ENCODE measurements at regions not wholly inside any gene's neighbourhood (a gene's known extent, or its start where the extent isn't known, plus 50 kb on each side); places are given as distances from the start of the nearest gene placed in this dataset.
"Not testable (repeated sequence)": the region's sequence is repeated elsewhere in the genome, so short reads cannot be mapped to it uniquely, and the experiment has no call there.

- Histone ChIP-seq H3K4me3 (ENCODE audit: control insufficient read depth in 2 of 3, extremely low read depth in 1 of 3, insufficient read depth in 2 of 3, low read depth in 1 of 3, low read length in 3 of 3) (no peak overlapping the region), H2AFZ (ENCODE audit: control insufficient read depth, low read length) (no peak overlapping the region), H3K4me1 (ENCODE audit: control insufficient read depth, extremely low read depth, insufficient read depth, low read length) (no peaks in the 10 kb centered on the region), H3K27ac (ENCODE audit: control insufficient read depth, insufficient read depth, low read length) (no peak overlapping the region), H4K20me1 (ENCODE audit: control insufficient read depth, extremely low read depth, insufficient read depth, low read length) (no peaks in the 10 kb centered on the region), H3K79me2 (ENCODE audit: control insufficient read depth, insufficient read depth, low read length) (no peaks in the 10 kb centered on the region), H3K9ac (ENCODE audit: control insufficient read depth, extremely low read depth, insufficient read depth, low read length) (no peak overlapping the region), H3K4me2 (ENCODE audit: control insufficient read depth, extremely low read depth, insufficient read depth, low read depth, low read length) (no peak overlapping the region), H3K27me3 (ENCODE audit: control insufficient read depth, extremely low read depth, insufficient read depth, low read length) (no peaks in the 10 kb centered on the region), H3K9me3 (ENCODE audit: control insufficient read depth, low read depth, low read length) (no peaks in the 10 kb centered on the region), H3K9me1 (ENCODE audit: control insufficient read depth, extremely low read depth, insufficient read depth, low read length) (no peaks in the 10 kb centered on the region), H3K36me3 (ENCODE audit: control insufficient read depth in 2 of 2, extremely low read depth in 1 of 2, insufficient read depth in 2 of 2, low read length in 2 of 2) (no peaks in the 10 kb centered on the region)
- TF ChIP-seq CTCF (optimal IDR thresholded peaks at IDR 0.05 in 1 of 3, IDR thresholded peaks at IDR 0.05 in 1 of 3, conservative IDR thresholded peaks at IDR 0.05 in 1 of 3; ENCODE audit: extremely low read depth in 1 of 3, insufficient read depth in 2 of 3, low read length in 3 of 3) (no peak), EZH2 (IDR thresholded peaks at IDR 0.05; ENCODE audit: low read length) (no peak)
- no peak for DNase-seq (ENCODE audit: low read depth, low spot score)
- no peak for FAIRE-seq
- dilution Hi-C loops (cut with MboI; ENCODE audit: extremely low pct_ligation_motif_present, low sequenced_read_pairs) = no loop called here
Observed at GRCh38 chr11:25271301-25271700, 774.4 kb downstream of the LUZP2 start.

- no peak overlapping the region for H3K4me2 ChIP-seq (ENCODE audit: control insufficient read depth, extremely low read depth, insufficient read depth, low read depth, low read length)
- no peaks in the 10 kb centered on the region for H3K9me3 ChIP-seq (ENCODE audit: control insufficient read depth, low read depth, low read length)
- no peak for TF ChIP-seq CTCF (optimal IDR thresholded peaks at IDR 0.05 in 1 of 3, IDR thresholded peaks at IDR 0.05 in 1 of 3, conservative IDR thresholded peaks at IDR 0.05 in 1 of 3; ENCODE audit: extremely low read depth in 1 of 3, insufficient read depth in 2 of 3, low read length in 3 of 3)
- TF ChIP-seq EZH2 (IDR thresholded peaks at IDR 0.05; ENCODE audit: low read length) = no peak
Observed at GRCh38 chr11:25272214-25272613, 775.4 kb downstream of the LUZP2 start.

GRCh38 chr11:25280821-25281220 is 784.0 kb downstream of the LUZP2 start:
- H2AFZ ChIP-seq (ENCODE audit: control insufficient read depth, low read length); H3K9me3 ChIP-seq (ENCODE audit: control insufficient read depth, low read depth, low read length); H3K9ac ChIP-seq (ENCODE audit: control insufficient read depth, extremely low read depth, insufficient read depth, low read length); H3K9me1 ChIP-seq (ENCODE audit: control insufficient read depth, extremely low read depth, insufficient read depth, low read length); H3K79me2 ChIP-seq (ENCODE audit: control insufficient read depth, insufficient read depth, low read length); DNase-seq (ENCODE audit: low read depth, low spot score); FAIRE-seq; H3K36me3 ChIP-seq (ENCODE audit: control insufficient read depth in 2 of 2, extremely low read depth in 1 of 2, insufficient read depth in 2 of 2, low read length in 2 of 2); dilution Hi-C loops (cut with MboI; ENCODE audit: extremely low pct_ligation_motif_present, low sequenced_read_pairs); H3K4me3 ChIP-seq (ENCODE audit: control insufficient read depth in 2 of 3, extremely low read depth in 1 of 3, insufficient read depth in 2 of 3, low read depth in 1 of 3, low read length in 3 of 3); H3K27ac ChIP-seq (ENCODE audit: control insufficient read depth, insufficient read depth, low read length); H3K27me3 ChIP-seq (ENCODE audit: control insufficient read depth, extremely low read depth, insufficient read depth, low read length); H3K4me1 ChIP-seq (ENCODE audit: control insufficient read depth, extremely low read depth, insufficient read depth, low read length); H3K4me2 ChIP-seq (ENCODE audit: control insufficient read depth, extremely low read depth, insufficient read depth, low read depth, low read length); H4K20me1 ChIP-seq (ENCODE audit: control insufficient read depth, extremely low read depth, insufficient read depth, low read length): not testable (repeated sequence)

More at GRCh38 chr11:25272214-25272613, 775.4 kb downstream of the LUZP2 start:
- no peak overlapping the region for H3K27ac ChIP-seq (ENCODE audit: control insufficient read depth, insufficient read depth, low read length)
- no peak overlapping the region for H3K9ac ChIP-seq (ENCODE audit: control insufficient read depth, extremely low read depth, insufficient read depth, low read length)
- dilution Hi-C loops (cut with MboI; ENCODE audit: extremely low pct_ligation_motif_present, low sequenced_read_pairs) = no loop called here
- H3K79me2 ChIP-seq (ENCODE audit: control insufficient read depth, insufficient read depth, low read length) = no peaks in the 10 kb centered on the region
- no peaks in the 10 kb centered on the region for H3K4me1 ChIP-seq (ENCODE audit: control insufficient read depth, extremely low read depth, insufficient read depth, low read length)
- DNase-seq (ENCODE audit: low read depth, low spot score) (no peak), FAIRE-seq (no peak)
- no peaks in the 10 kb centered on the region for H3K27me3 ChIP-seq (ENCODE audit: control insufficient read depth, extremely low read depth, insufficient read depth, low read length)
- no peak overlapping the region for H2AFZ ChIP-seq (ENCODE audit: control insufficient read depth, low read length)
- no peaks in the 10 kb centered on the region for H3K9me1 ChIP-seq (ENCODE audit: control insufficient read depth, extremely low read depth, insufficient read depth, low read length)
- H3K36me3 ChIP-seq (ENCODE audit: control insufficient read depth in 2 of 2, extremely low read depth in 1 of 2, insufficient read depth in 2 of 2, low read length in 2 of 2) = no peaks in the 10 kb centered on the region
- no peak overlapping the region for H3K4me3 ChIP-seq (ENCODE audit: control insufficient read depth in 2 of 3, extremely low read depth in 1 of 3, insufficient read depth in 2 of 3, low read depth in 1 of 3, low read length in 3 of 3)
- no peaks in the 10 kb centered on the region for H4K20me1 ChIP-seq (ENCODE audit: control insufficient read depth, extremely low read depth, insufficient read depth, low read length)

Data from keratinocyte (primary cell).